ENCODE measurements at regions not wholly inside any gene's neighbourhood (a gene's known extent, or its start where the extent isn't known, plus 50 kb on each side); places are given as distances from the start of the nearest gene placed in this dataset.

- ChIA-PET RAD21 (ENCODE audit: unreplicated experiment) (no interaction called here), SMC1A (ENCODE audit: uncharacterized antibody, unreplicated experiment) (no interaction called here), CTCF (no interaction called here), POLR2A (no interaction called here)
- 64% methylated on average over 7 of the region's 7 CpGs for WGBS (ENCODE audit: insufficient coverage, insufficient replicate concordance, low lambda C conversion rate, missing lambda C conversion rate)
- no peak for TF ChIP-seq MEF2B (IDR thresholded peaks at IDR 0.05; ENCODE audit: partially characterized antibody, poor library complexity, severe bottlenecking)
- no peak for TF ChIP-seq BCLAF1 (IDR thresholded peaks at IDR 0.05)
- no peak for TF ChIP-seq E2F4 (IDR thresholded peaks at IDR 0.05; ENCODE audit: low read depth, low read length)
- no peak for TF ChIP-seq ZBTB33 (IDR thresholded peaks at IDR 0.05)
- TF ChIP-seq POU2F2 (IDR thresholded peaks at IDR 0.05; ENCODE audit: borderline replicate concordance, low read depth, low read length), result no peak
- no peak for TF ChIP-seq CTCF (IDR thresholded peaks at IDR 0.05 in 2 of 3, conservative IDR thresholded peaks at IDR 0.05 in 1 of 3; ENCODE audit: control insufficient read depth in 2 of 3, extremely low read depth in 1 of 3, insufficient read depth in 1 of 3, low read depth in 3 of 3, low read length in 3 of 3)
- Histone ChIP-seq H3K9me3 (replicated peaks; ENCODE audit: control insufficient read depth, insufficient read depth, low read length) (no peaks in the 10 kb centered on the region), H3K27me3 (replicated peaks in 1 of 2; ENCODE audit: control insufficient read depth in 2 of 2, insufficient read depth in 2 of 2, low read length in 1 of 2) (peaks cover 2 to 5% of the 10 kb centered on the region in 2 experiments; a peak in 3 of 4 replicates), H2AFZ (ENCODE audit: control insufficient read depth, low read depth, low read length) (no peak overlapping the region), H3K4me1 (ENCODE audit: control insufficient read depth, insufficient read depth, low read length) (no peaks in the 10 kb centered on the region), H3K4me2 (ENCODE audit: control insufficient read depth, insufficient read depth) (no peak overlapping the region), H3K4me3 (no peak overlapping the region), H3K36me3 (ENCODE audit: control insufficient read depth in 2 of 2, insufficient read depth in 2 of 2, low read length in 1 of 2) (no peaks in the 10 kb centered on the region), H3K27ac (ENCODE audit: control insufficient read depth, insufficient read depth) (no peak overlapping the region), H3K79me2 (ENCODE audit: control insufficient read depth, insufficient read depth, low read length) (no peaks in the 10 kb centered on the region), H3K9ac (ENCODE audit: control insufficient read depth, insufficient read depth, low read length) (no peak overlapping the region), H4K20me1 (ENCODE audit: control insufficient read depth, insufficient read depth) (no peaks in the 10 kb centered on the region)
- no peak for ATAC-seq
- FAIRE-seq, result no peak
- DNase-seq (ENCODE audit: low read depth, low spot score), result no peak
- in situ Hi-C loops (cut with MboI) (no loop called here), intact Hi-C loops (cut with micrococcal nuclease; ENCODE audit: unreplicated experiment) (no loop called here)
- no TSS peak for BruUV-seq (replicated peaks)
Measured at GRCh38 chr2:120796094-120796493, 60.4 kb downstream of the GLI2 start.
